HEK293 (cell line): ENCODE measurements at regions not wholly inside any gene's neighbourhood (a gene's known extent, or its start where the extent isn't known, plus 50 kb on each side); places are given as distances from the start of the nearest gene placed in this dataset.

Experiments used
- CTCF ChIP-seq: fragments of 450-650 bp; formaldehyde crosslinking; IDR thresholded peaks from 2 replicates; pipeline ENCODE4 v1.5.1; 2016; ENCODE audit warnings: missing biosample characterization, missing genetic modification characterization
- IKZF3 ChIP-seq: fragments of 450-650 bp; IDR thresholded peaks from 2 replicates; pipeline ENCODE4 v1.5.0; 2018; ENCODE audit warnings: missing biosample characterization, mild to moderate bottlenecking, missing genetic modification characterization, moderate library complexity
- INSM2 ChIP-seq: fragments of 450-650 bp; formaldehyde crosslinking; IDR thresholded peaks from 2 replicates; pipeline ENCODE4 v1.5.1; 2016; ENCODE audit warnings: missing biosample characterization, missing genetic modification characterization
- YY1 ChIP-seq: fragments of 450-650 bp; formaldehyde crosslinking; IDR thresholded peaks from 2 replicates; pipeline ENCODE4 v1.5.1; 2018; ENCODE audit warnings: missing biosample characterization, missing genetic modification characterization
- ZBTB21 ChIP-seq: fragments of 450-650 bp; formaldehyde crosslinking; IDR thresholded peaks from 2 replicates; pipeline ENCODE4 v1.5.1; 2017; ENCODE audit warnings: missing biosample characterization, missing genetic modification characterization
- ZFP3 ChIP-seq: fragments of 450-650 bp; formaldehyde crosslinking; IDR thresholded peaks from 2 replicates; pipeline ENCODE4 v1.5.1; 2016; ENCODE audit warnings: low read depth, missing biosample characterization, missing genetic modification characterization
- ZNF174 ChIP-seq: fragments of 450-650 bp; formaldehyde crosslinking; IDR thresholded peaks from 2 replicates; pipeline ENCODE4 v1.5.0; 2017; ENCODE audit warnings: missing biosample characterization, mild to moderate bottlenecking, missing genetic modification characterization
- ZNF645 ChIP-seq: fragments of 450-650 bp; formaldehyde crosslinking; IDR thresholded peaks from 2 replicates; pipeline ENCODE4; 2016; ENCODE audit warnings: missing biosample characterization, missing genetic modification characterization
- ZNF791 ChIP-seq: fragments of 450-650 bp; formaldehyde crosslinking; IDR thresholded peaks from 2 replicates; pipeline ENCODE4 v1.5.1; 2016; ENCODE audit warnings: missing biosample characterization, missing genetic modification characterization
- ZNF837 ChIP-seq: fragments of 450-650 bp; formaldehyde crosslinking; IDR thresholded peaks from 2 replicates; pipeline ENCODE4 v1.5.1; 2016; ENCODE audit warnings: missing biosample characterization, missing genetic modification characterization
- ZSCAN30 ChIP-seq: fragments of 450-650 bp; IDR thresholded peaks from 2 replicates; pipeline ENCODE4 v1.5.1; 2018; ENCODE audit warnings: missing biosample characterization, mild to moderate bottlenecking, missing genetic modification characterization, moderate library complexity

- no peak for TF ChIP-seq CTCF (tag by site-specific recombination)
- TF ChIP-seq IKZF3: no peak
- no peak for TF ChIP-seq ZNF791 (tag by site-specific recombination)
- no peak for TF ChIP-seq ZSCAN30 (tag by site-specific recombination)
- TF ChIP-seq ZNF645: no peak
- TF ChIP-seq INSM2 (tag by site-specific recombination): no peak
- TF ChIP-seq ZBTB21 (tag by site-specific recombination): no peak
- no peak for TF ChIP-seq ZNF837 (tag by site-specific recombination)
- TF ChIP-seq ZNF174: no peak
- TF ChIP-seq YY1 (tag by site-specific recombination): no peak
- TF ChIP-seq ZFP3 (tag by site-specific recombination): no peak
Measured at GRCh38 chr1:88150330-88150729, 533.7 kb upstream of the PKN2 start.
